ENCODE measurements at regions not wholly inside any gene's neighbourhood (a gene's known extent, or its start where the extent isn't known, plus 50 kb on each side); places are given as distances from the start of the nearest gene placed in this dataset.

GRCh38 chr4:171646984-171647383, 166.2 kb upstream of the GALNTL6 start:
- no peak for DNase-seq (ENCODE audit: low read depth)
- TF ChIP-seq, protein P1, sequence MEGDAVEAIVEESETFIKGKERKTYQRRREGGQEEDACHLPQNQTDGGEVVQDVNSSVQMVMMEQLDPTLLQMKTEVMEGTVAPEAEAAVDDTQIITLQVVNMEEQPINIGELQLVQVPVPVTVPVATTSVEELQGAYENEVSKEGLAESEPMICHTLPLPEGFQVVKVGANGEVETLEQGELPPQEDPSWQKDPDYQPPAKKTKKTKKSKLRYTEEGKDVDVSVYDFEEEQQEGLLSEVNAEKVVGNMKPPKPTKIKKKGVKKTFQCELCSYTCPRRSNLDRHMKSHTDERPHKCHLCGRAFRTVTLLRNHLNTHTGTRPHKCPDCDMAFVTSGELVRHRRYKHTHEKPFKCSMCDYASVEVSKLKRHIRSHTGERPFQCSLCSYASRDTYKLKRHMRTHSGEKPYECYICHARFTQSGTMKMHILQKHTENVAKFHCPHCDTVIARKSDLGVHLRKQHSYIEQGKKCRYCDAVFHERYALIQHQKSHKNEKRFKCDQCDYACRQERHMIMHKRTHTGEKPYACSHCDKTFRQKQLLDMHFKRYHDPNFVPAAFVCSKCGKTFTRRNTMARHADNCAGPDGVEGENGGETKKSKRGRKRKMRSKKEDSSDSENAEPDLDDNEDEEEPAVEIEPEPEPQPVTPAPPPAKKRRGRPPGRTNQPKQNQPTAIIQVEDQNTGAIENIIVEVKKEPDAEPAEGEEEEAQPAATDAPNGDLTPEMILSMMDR (conservative IDR thresholded peaks at IDR 0.05; ENCODE audit: low read depth, low read length): no peak
- H3K4me3 ChIP-seq (ENCODE audit: low read depth, low read length): no peak overlapping the region

DNA sequence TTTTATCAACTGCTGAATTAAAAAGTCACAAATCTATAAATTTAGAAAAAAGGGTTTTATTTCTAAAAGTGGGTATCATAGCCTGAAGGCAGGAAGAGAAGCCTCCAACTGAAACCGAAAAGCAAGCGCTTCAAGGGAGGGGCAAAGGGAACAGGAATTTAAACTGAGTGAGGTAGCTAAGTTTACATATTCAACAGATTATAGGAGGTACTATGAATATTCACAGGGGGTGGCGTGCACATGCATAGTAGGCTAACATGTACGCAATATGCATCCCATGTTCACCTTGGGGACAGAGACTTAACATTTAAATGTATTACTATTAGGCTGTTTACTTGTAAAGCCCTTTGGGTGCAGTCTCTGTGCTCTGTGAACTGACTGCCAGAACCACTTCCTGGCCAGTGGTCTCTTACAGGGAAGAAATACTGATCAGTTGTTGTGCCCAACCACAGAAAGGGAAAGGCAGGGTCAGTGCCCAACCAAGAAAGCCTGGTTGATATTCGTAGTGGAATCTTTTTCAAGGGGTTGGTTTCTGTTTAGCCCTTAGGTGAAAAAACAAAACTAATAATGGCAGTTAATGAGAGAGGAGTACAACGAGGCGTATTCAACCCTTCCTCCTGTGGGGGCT, 168.7 kb upstream of the GALNTL6 start:
- no peak overlapping the region for H3K4me3 ChIP-seq (ENCODE audit: low read depth, low read length)
- TF ChIP-seq, protein P1 (conservative IDR thresholded peaks at IDR 0.05; ENCODE audit: low read depth, low read length): no peak
- no peak for DNase-seq (ENCODE audit: low read depth)

DNA sequence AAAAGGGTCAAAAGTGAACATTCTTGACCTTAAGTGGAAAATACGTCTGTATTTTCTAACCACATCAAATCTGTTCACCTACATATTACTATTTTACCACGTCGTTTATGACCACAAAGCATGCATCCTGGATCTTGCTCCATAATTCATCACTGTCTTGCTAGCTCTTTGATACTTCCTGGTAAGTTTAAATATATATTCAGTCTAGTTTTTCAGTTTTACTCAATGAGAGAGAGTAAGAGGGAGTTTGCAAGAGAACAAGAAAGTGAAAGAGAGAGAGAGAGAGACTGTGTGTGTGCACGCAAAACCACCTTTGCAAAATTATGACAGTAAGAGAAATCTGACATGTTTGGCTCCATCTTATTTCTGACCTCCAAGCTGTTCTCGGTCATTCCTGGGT, 173.7 kb upstream of the GALNTL6 start:
- TF ChIP-seq, protein P1 (conservative IDR thresholded peaks at IDR 0.05; ENCODE audit: low read depth, low read length): no peak
- no peak overlapping the region for H3K4me3 ChIP-seq (ENCODE audit: low read depth, low read length)
- no peak for DNase-seq (ENCODE audit: low read depth)

DNA sequence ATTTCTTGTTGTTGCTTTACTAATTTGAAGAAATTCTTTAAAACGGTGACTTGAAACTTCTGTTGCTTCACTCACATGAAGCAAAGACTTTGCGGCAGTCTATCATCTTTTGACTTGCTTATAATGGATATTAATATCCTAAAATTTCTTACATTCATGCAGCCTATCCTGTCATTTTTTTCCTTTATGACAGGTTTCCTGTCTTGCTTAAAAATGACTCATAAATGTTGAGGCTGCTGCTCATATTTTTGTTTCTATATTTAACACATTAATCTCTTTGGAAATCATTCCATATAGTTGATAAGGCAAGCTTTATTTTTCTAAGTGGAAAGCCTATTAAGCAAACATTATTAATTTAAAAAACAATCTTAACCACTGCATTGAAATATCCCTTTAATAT, 176.6 kb upstream of the GALNTL6 start:
- peak; percentile 2 for DNase-seq (ENCODE audit: low read depth)
- H3K4me3 ChIP-seq (ENCODE audit: low read depth, low read length): no peak overlapping the region
- TF ChIP-seq, protein P1 (conservative IDR thresholded peaks at IDR 0.05; ENCODE audit: low read depth, low read length): no peak

DNA sequence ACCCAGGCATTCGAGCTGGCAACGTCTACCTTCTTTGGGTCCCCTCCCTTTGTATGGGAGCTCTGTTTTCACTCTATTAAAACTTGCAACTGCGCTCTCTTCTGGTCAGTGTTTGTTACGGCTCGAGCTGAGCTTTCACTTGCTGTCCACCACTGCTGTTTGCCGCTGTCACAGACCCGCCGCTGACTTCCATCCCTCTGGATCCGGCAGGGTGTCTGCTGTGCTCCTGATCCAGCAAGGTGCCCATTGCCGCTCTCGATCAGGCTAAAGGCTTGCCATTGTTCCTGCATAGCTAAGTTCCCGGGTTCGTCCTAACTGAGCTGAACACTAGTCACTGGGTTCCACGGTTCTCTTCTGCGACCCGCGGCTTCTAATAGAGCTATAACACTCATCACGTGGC, 183.5 kb upstream of the GALNTL6 start:
- no peak overlapping the region for H3K4me3 ChIP-seq (ENCODE audit: low read depth, low read length)
- no peak for DNase-seq (ENCODE audit: low read depth)
- TF ChIP-seq, protein P1 (conservative IDR thresholded peaks at IDR 0.05; ENCODE audit: low read depth, low read length): no peak

GRCh38 chr4:171629182-171629581, 184.0 kb upstream of the GALNTL6 start:
- TF ChIP-seq, protein P1 (conservative IDR thresholded peaks at IDR 0.05; ENCODE audit: low read depth, low read length): no peak
- DNase-seq (ENCODE audit: low read depth): no peak
- no peak overlapping the region for H3K4me3 ChIP-seq (ENCODE audit: low read depth, low read length)

GRCh38 chr4:171626554-171626953, 186.7 kb upstream of the GALNTL6 start:
- DNase-seq (ENCODE audit: low read depth): no peak
- no peak overlapping the region for H3K4me3 ChIP-seq (ENCODE audit: low read depth, low read length)
- TF ChIP-seq, protein P1 (conservative IDR thresholded peaks at IDR 0.05; ENCODE audit: low read depth, low read length): no peak
